HK-2 (cell line): ENCODE measurements at regions not wholly inside any gene's neighbourhood (a gene's known extent, or its start where the extent isn't known, plus 50 kb on each side); places are given as distances from the start of the nearest gene placed in this dataset.

Experiments used
- DNase-seq: peaks from one replicate; pipeline ENCODE4 v3.0.0-alpha.2; 2018; ENCODE audit not compliant: unreplicated experiment

DNA sequence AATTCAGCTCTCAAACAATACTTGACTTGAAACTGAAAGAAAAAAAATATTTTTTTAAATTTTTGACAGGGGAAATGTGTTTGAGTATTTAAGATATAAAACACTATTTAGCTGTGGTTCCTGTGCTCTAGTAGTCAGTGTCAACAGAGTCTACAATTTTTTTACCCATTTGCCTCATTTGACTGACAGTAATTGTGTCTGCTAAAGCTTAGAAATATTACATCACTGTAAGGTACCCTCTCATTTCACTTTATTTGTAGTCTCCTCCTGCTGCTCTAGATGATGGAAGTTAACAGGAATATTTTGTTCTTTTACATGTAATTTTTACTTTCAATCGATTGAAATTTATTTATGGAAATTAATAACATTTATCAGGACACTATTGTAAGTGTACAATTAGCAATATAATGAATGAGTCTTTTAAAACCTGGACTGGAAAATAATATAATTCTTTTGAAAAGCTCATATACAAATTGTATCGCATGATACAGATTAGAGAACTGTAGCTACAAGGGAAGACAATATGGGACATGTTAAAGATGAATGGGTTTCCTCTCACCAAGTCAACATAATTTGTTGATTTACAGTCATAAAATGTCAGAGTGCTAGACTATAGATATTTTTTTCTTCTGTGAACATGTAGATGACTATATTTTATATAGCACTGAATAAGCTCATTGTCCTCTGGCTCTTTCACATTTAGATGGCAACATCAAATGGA is 1186.5 kb upstream of the ADGRL3 start:
- no peak for DNase-seq

DNA sequence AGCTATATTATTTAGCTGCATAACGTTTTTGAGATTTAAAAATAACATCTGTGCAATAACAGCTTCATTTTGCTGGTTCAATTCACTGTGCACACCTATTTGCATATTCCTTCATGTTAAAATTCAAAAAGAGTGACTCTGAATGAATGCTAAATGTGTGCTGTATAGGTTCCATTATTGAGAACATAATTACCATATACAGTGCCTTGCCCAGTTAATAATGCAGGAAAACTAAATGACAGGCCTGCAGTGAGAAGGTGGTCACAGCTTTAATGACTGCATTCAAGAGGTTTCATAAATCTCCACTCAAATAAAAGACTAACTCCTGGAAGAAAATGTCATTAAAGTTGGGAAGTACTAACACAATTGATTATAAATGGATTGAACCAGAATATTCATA is 1183.2 kb upstream of the ADGRL3 start:
- DNase-seq = no peak

DNA sequence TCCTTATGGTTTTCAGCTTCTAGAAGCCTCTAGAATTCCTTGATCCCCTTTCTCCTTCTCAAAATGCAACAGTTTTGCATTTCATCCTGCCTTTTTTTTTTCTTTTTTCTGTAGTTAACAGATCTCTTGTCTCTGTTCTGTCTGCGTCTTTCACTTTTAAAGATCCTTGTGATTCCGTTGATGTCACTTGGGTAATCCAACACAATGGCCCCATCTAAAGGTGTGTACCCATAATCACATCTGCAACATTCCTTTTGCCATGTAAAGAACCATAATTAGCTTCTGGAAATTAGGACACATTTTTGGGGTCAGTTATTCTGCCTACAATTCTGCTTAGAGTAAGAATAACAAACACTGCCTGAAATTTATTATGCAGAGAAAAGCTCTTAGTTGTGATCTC is 1180.9 kb upstream of the ADGRL3 start:
- no peak for DNase-seq

DNA sequence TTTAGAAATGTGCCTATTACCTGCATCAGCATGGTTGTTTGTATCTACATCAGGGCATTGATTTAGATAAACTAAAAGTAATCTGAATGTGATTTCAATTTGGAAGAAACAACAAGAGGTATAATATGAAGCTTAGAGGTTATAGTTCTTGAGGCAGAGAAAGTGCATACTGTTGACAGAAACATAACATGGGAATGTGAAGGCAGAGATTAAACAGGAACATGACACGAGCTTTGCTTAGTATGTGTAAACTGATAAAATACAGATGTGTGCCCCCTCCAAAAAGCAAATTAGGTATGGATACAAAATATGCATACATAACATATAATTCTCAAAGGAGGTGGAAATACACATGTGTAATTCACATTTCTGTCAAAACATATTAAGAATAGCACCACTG is 1180.2 kb upstream of the ADGRL3 start:
- no peak for DNase-seq

DNA sequence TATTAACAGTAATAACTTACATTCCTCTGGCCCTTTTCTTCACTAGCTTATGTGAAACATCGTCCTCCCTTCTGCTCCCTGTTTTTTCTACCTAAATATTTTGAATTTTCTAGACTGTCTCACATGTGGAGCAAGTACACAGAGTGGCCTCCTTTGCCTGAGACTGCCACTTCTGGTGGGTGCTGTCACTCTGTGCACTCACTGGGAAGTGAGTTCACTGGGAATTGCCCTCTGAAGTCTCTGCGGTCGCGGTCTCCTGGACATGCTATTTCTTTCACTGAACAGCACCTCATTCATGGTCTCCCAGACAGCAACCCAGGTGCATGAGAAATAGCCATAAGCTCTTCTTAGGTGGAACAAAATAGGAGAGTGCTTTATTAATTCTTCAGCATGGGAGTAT is 1179.7 kb upstream of the ADGRL3 start:
- DNase-seq = no peak

DNA sequence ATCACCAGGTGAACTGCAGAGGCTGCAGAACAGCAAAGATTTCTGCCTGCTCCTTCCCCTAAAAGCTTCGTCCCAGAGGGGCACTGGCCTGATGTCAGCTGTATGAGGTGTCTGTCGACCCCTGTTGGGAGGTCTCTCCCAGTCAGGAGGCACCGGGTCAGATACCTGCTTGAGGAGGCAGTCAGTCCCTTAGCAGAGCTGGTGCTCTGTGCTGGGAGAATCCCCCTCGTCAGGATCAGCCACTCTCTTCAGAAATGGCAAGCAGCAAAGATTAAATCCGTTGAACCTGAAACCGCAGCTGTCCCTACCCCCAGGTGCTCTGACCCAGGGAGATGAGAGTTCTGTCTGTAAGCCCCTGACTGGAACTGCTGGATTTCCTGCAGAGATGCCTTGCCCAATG is 1166.3 kb upstream of the ADGRL3 start:
- no peak for DNase-seq

DNA sequence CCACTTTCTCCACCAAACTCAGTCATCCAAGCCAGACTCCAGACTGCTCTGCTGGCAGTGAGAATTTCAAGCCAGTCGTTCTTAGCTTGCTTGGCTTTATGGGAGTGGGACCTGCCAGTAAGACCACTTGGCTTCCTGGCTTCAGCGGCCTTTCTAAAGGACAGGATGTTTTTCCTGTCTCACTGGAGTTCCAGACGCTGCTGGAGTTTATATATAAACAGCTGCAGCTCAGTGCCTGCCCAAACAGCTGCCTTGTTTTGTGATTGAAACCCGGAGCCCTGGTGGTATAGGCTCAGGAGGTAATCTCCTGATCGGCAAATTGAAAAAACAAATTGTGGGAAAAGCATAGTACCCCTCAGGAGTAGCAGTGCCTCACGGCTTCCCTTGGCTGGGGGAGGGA is 1165.8 kb upstream of the ADGRL3 start:
- DNase-seq = no peak

DNA sequence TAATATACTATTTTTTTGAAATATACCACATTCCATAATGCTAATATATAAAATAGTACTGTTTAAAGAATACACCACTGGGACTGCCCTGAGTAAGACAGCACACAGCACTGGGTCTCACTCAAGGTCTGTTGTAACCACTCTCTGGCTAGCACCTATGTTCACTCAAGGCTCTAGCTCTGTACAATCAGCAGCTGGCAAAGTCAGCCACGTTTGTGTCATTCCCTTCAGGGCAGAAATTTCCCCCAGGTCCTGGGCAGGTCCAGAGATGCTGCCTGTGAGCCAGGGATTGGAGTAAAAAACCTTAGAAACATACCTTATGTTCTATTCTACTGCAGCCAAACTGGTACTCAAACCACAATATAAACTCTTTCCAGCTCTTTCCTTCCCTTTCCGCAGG is 1160.2 kb upstream of the ADGRL3 start:
- no peak for DNase-seq

DNA sequence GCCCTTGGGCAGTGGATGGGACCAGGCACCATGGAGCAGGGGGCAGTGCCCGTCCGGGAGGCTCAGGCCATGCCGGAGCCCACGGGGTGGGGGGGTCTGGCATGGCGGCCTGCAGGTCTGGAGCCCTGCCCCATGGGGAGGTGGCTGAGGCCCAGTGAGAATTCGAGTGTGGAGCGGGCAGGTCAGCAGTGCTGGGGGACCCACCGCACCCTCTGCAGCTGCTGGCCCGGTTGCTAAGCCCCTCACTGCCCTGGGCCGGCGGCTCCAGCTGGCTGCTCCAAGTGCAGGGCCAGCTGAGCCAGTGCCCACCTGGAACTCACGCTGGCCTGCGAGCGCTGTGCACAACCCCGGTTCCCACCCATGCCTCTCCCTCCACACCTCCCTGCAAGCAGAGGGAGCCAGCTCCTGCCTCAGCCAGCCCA is 1157.9 kb upstream of the ADGRL3 start:
- DNase-seq = no peak

DNA sequence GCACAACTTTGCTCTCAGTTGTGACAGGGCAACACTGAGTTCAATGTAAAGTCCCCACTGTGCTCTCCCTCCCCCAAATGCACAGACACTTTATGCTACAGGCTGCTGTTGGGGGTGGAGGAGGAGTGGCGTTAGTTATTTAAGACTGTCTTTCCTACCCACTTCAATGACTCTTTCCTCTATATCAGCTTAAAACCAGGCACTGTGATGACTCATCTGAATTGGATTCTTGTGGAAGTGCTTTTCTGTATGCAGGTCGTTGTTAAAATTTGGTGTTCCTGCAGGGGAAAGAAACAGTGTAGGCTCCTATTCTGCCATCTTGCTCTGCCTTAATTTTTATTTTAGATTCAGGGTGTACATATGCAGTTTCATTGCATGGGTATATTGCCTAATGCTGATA is 1157.2 kb upstream of the ADGRL3 start:
- DNase-seq = no peak

DNA sequence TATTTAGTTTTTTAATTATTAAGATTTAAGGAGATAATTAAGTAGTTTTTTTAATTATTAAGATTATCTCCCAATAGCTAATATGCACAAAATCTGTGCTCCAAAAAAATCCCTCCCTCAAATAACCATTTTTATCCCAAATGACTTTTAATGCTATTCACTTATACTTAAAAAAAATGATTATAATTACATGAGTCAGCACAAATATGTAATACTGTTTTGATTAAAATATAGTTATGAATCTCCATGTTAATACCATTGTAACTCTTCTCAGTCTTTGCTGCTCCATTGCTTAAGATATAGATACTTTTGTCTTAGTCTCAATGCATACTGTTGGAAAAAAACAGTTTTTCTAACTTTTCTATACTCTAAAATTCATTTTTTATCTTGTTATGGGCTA is 1121.1 kb upstream of the ADGRL3 start:
- DNase-seq = no peak

DNA sequence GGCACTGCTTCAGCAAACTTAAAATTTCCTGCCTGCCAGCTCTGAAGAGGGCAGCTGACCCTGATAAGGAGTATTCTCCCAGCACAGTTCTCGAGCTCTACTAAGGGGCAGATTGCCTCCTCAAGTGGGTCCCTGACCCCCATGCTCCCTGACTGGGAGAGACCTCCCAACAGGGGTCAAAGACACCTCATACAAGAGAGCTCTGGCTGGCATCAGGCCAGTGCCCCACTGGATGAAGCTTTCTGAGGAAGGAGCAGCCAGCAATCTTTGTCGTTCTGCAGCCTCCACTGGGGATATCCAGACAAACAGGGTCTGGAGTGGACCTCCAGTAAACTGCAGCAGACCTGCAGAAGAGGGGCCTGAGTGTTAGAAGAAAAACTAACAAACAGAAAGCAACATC is 1118.3 kb upstream of the ADGRL3 start:
- DNase-seq = no peak

DNA sequence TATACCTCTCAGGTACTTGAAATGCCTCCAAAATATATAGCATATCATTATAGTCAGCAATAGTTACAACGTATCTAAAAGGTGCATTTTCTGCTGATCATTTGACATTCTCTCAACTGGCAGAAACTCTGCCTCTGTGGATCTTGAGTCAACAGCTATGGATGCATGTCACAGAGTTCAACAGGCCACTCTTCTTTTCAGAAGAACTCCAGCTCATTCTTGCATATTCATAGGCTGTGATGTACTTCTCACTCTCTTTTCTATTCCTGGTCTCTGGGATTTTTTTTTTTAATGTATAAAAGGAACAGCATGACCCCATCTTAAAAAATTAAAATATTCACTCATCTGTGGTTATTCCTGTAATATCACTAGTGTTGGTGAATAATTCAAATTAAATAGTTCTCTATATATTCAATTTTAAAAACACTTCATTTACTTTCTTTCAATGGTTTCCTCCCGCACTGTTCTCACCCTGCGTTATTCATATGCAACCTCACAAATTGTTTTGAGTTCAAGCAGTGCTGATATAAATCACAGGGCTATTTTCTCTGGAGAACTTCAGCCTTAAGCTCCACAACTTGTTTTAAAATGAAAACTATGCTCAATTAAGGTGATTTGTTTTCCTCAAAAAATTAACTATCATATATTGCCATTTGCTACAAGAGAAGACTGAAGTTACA is 1111.2 kb upstream of the ADGRL3 start:
- DNase-seq = no peak

DNA sequence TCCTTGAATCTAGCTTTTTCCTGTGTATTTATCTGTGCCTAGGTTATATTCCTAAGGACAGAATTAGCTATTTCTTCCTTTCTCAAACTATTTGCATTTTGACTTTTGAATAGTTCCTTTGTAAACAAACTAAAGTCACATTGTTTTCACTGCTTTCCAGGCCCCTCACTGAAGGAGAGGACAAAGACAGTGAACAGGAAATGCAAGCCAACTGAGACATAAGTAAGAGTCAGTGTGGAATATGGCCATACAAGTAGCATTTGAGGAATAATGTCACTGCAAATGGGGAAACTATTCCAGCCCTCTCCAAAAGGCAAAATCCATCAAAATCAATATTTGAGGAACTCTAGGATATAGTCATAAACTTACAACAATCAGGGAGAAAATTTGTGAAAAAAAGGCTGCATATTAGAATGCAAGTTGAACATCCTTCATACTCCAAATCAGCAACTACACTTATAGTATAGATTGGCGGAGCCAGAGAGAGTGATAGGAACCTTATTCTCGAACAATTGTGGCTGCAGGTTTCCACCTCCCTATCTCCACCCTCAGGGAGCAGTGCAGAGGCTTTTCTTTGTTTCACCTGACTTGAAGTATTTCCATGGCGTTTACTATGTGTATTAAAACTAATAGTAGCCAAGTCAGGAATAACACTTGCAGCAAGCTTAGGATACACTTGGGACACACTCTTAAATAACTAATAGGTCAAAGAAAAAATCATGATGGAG is 1110.4 kb upstream of the ADGRL3 start:
- no peak for DNase-seq

DNA sequence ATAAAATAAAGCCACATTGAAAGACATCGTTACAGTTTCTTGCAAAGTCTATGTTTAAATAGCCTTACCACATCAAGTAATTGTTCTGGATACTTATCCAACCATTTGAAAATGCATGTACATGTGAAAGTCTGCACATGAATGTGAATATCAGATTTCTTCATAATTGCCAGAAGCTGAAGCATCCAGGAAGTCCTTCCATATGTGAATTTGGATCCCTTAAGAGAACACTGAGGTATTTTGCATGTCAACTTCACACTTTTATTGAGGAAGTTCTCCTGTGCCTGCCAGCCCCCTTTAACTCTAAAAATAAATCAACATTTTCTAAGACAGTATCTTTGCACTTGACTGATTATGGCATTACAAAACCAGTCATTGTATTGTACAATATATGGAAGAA is 1103.5 kb upstream of the ADGRL3 start:
- DNase-seq = no peak

DNA sequence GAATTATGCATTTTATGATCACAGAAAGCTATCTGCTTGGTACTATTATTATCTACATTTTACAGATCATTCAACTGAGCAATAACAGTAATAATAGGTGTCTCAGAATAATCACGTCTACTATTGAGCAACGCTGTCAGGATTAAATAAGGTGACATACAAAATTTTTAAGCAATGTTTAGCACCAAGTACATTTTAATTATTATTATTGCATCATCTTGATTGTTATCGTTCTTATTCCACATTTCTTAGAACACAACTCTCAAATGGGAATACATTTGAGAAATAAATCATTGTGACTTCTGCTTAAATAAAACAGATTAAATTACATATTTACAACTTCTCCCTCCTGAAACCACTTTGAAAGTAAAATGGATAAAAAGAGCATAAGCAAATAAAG is 1083.5 kb upstream of the ADGRL3 start:
- DNase-seq = no peak

DNA sequence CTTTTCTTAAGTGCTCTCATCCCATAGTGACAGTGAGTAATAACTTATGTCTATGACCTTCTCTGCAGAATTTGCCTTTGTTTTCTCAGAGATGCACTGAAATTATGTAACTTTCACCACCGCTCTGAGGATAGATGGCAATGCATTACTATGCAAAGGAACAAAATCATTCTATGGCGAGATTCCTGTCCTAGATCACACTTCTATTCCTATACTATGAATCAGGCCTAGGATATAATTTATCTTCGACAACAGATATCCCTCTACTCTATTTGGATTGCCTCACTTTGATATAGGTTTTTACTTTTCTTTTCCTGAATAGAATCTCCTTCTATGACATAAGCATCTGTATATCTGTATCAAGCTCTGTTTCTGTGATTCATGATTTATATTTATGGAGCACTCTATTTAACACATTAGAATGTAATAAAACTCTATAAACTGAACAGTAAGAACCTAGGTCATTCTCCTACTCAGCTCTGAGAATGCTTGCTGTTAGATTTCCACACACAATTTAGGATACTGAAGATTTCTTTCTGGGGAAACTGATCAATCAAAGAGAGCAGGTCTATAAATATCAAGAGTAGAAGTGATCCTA is 1082.3 kb upstream of the ADGRL3 start:
- no peak for DNase-seq

DNA sequence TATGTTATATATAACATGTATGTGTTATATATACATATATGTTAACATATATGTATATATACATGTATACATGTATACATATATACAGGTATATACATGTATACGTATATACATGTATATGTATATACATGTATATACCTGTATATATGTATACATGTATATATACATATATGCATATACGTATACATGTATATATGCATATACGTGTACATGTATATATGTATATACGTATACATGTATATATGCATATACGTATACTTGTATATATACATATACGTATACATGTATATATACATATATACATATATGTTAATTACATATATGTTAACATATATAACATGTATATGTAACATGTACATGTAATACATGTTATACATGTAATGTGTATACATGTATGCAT is 1077.3 kb upstream of the ADGRL3 start:
- no peak for DNase-seq

DNA sequence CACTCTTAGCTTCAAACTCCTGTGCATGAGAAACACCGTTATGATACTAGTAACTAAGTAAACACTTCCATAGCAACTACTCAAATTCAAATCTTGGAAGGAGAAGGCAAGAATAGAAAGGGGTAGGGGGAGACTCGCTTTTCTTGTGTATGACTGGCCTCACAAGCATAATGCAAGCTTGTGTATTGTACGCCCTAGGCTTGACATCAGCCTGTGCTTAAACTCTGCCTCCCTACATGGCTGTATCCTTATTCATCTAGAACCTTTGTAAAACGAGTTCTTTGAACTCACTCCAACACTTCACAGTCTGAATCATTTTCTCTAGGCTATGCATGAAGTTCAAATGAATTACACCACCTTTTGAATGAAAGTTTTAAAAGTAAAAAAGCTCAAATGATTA is 1071.2 kb upstream of the ADGRL3 start:
- no peak for DNase-seq

DNA sequence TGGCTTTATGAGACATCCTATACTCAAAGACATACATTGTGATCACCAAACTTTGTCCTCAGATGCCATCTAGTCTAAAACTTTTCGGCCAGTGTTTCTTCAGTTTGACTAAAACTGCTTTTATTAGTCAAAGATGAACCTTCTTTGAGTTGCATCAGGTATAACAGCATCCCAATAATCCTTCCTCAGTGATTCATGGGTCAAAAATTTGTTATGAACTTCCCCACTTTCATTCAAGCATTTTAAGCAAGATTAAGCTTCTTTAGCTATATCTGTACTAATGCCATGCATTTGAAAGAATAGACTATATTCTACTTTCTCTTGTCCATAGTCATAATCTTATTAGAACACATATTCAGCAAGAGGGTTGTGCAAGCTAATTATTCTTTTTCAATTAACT is 1070.4 kb upstream of the ADGRL3 start:
- DNase-seq = no peak

DNA sequence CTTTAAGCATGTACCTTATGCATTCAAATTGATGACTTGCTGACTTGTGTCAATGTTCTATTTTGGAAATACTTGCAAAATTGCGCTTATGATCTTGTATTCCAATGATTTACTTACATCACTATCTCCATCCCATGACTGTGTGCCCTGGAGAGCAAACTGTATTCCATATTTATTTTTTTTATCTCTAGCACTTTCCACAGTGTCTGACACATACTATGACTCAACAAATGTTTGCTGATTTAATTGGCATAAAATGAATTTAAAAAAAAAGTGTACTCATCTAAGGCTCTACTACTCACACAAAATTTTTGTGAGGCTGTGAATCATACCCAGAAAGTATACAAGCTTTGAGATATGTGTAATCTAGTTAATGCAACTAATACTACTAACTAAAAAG is 1066.8 kb upstream of the ADGRL3 start:
- DNase-seq = no peak

DNA sequence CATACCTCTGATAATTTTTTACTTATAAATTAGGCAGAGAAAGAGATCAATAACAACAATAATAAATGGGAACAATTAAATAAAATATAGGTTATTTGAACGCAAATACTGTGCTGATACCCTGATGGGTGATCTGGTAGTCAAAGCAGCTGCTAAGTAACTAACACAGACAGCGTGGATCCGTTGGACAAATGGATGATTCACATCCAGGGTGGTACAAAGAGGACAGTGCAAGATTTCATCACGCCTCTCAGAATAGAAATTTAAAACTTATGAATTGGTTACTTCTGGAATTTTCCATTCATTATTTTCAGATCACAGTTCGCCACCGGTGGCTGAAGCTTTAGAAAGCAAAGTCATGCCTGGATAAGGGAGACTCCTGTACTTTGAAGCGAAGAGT is 1066.0 kb upstream of the ADGRL3 start:
- DNase-seq = no peak

DNA sequence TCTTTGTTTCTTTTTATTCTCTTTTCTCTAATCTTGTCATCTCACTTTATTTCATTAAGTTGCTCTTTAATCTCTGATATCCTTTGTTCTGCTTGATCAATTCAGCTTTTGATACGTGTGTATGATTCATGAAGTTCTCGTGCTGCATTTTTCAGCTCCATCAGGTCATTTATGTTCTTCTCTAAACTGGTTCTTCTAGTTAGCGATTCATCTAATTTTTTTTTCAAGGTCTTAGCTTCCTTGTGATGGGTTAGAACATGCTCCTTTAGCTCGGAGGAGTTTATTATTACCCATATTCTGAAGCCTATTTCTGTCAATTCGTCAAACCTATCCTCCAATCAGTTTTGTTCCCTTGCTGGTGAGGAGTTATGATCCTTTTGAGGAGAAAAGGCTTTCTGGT is 1045.0 kb upstream of the ADGRL3 start:
- DNase-seq = no peak
